HL-60 (cell line): ENCODE measurements at regions not wholly inside any gene's neighbourhood (a gene's known extent, or its start where the extent isn't known, plus 50 kb on each side); places are given as distances from the start of the nearest gene placed in this dataset.

Source experiments
- DNase-seq, 2 experiments: peaks; one replicate each; pipeline ENCODE4 v3.0.0-alpha.2; 2010 to 2020; ENCODE audit warnings: low read depth in 1 of 2, low spot score in 1 of 2
- H3K27ac ChIP-seq: fragments of 250-450 bp; sonication (Bioruptor Pico); replicated peaks from 2 replicates; pipeline ENCODE4 v1.5.1; 2020; ENCODE audit warnings: mild to moderate bottlenecking, moderate library complexity
- H3K27me3 ChIP-seq: fragments of 250-450 bp; sonication (Bioruptor Pico); 2 replicates; pipeline ENCODE4 v1.5.1; 2021; ENCODE audit warnings: mild to moderate bottlenecking, moderate library complexity; ENCODE audit not compliant: insufficient read depth, poor library complexity, severe bottlenecking
- H3K4me3 ChIP-seq: replicated peaks from 2 replicates; pipeline ENCODE4 v1.5.1; 2011; ENCODE audit warnings: mild to moderate bottlenecking, control low read depth, low read length; ENCODE audit not compliant: insufficient read depth
- GABPA ChIP-seq: IDR thresholded peaks from 2 replicates; pipeline ENCODE4 v1.6.1; 2012; ENCODE audit warnings: low read depth
- POLR2AphosphoS5 ChIP-seq: IDR thresholded peaks from 2 replicates; pipeline ENCODE4 v1.6.1; 2012; ENCODE audit warnings: low read depth
- REST ChIP-seq: IDR thresholded peaks from 2 replicates; pipeline ENCODE4 v1.6.1; 2012; ENCODE audit warnings: low read depth; ENCODE audit not compliant: insufficient replicate concordance
- SPI1 ChIP-seq: IDR thresholded peaks from 2 replicates; pipeline ENCODE4 v1.6.1; 2012; ENCODE audit warnings: low read depth, mild to moderate bottlenecking, borderline replicate concordance
- TF ChIP-seq, protein P1 (sequence below): IDR thresholded peaks from one replicate; pipeline ENCODE4 v1.5.1; 2011; ENCODE audit warnings: low read length, control low read depth, inconsistent platforms; ENCODE audit not compliant: insufficient read depth

- no peak for DNase-seq
- H3K27ac ChIP-seq = no peak overlapping the region
- peaks cover 2% of the 10 kb centered on the region for H3K27me3 ChIP-seq
- no peak overlapping the region for H3K4me3 ChIP-seq
- TF ChIP-seq POLR2AphosphoS5 (no peak), SPI1 (no peak), REST (no peak), GABPA (no peak)
Measured at GRCh38 chr3:66598168-66598567, 97.3 kb upstream of the LRIG1 start.

DNA sequence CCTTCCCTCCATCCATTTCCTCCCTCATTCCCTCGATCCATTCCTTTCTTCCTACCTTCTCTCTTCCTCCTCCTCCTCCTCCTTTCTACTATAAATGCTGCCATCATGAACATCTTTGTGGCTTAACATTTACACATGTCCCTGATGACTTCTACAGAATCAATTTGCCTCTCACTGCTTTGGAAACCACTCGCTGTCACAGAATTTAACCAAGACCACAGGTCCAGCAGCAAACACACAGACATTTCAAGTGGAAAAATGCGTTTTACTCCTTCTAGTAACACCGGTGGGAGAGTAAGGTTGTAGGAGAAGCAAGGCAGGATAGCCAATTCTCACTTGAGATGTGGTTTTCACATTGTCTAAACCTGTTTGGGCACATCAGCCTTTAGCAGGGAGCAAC, 101.4 kb upstream of the LRIG1 start:
- H3K27ac ChIP-seq = no peak overlapping the region

GRCh38 chr3:66602691-66603090, 101.9 kb upstream of the LRIG1 start:
- DNase-seq = no peak
- TF ChIP-seq GABPA = no peak
- no peak for TF ChIP-seq POLR2AphosphoS5
- TF ChIP-seq SPI1 = no peak
- Histone ChIP-seq H3K4me3 (no peak overlapping the region), H3K27ac (no peak overlapping the region), H3K27me3 (no peaks in the 10 kb centered on the region)

More for the DNA sequence above, 101.4 kb upstream of the LRIG1 start:
- TF ChIP-seq GABPA (no peak), SPI1 (no peak), POLR2AphosphoS5 (no peak), REST (no peak)
- TF ChIP-seq, protein P1, sequence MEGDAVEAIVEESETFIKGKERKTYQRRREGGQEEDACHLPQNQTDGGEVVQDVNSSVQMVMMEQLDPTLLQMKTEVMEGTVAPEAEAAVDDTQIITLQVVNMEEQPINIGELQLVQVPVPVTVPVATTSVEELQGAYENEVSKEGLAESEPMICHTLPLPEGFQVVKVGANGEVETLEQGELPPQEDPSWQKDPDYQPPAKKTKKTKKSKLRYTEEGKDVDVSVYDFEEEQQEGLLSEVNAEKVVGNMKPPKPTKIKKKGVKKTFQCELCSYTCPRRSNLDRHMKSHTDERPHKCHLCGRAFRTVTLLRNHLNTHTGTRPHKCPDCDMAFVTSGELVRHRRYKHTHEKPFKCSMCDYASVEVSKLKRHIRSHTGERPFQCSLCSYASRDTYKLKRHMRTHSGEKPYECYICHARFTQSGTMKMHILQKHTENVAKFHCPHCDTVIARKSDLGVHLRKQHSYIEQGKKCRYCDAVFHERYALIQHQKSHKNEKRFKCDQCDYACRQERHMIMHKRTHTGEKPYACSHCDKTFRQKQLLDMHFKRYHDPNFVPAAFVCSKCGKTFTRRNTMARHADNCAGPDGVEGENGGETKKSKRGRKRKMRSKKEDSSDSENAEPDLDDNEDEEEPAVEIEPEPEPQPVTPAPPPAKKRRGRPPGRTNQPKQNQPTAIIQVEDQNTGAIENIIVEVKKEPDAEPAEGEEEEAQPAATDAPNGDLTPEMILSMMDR = no peak
- Histone ChIP-seq H3K4me3 (no peak overlapping the region), H3K27me3 (no peaks in the 10 kb centered on the region)
- DNase-seq = no peak

DNA sequence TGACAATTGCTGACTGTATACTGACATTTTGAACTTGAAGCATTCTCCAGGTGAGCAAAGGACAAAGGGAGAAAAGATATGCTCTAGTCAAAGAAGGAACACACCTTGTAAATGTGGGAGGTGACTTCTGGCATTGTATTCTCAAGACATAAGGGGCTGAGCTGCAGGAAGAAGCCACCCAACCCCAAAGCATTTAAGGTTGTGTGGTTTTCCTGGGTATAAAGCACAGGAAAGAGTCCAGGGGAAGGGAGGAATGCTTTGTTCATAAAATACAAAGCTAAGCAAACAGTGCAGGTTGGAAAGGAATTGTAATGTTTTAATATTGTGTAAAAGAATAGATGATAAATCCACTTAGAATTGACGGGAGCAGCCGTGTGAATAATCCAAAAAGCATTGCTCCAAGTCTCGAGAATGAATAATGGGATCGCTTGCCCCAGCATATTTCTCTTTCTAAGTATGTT, 102.4 kb upstream of the LRIG1 start:
- no peak overlapping the region for H3K27ac ChIP-seq
- H3K4me3 ChIP-seq = no peak overlapping the region
- no peak for DNase-seq
- no peak for TF ChIP-seq GABPA
- TF ChIP-seq, protein P1 = no peak
- TF ChIP-seq POLR2AphosphoS5 = no peak
- no peak for TF ChIP-seq REST
- no peak for TF ChIP-seq SPI1
- H3K27me3 ChIP-seq = no peaks in the 10 kb centered on the region
